GM03348 (cell line): ENCODE measurements at regions not wholly inside any gene's neighbourhood (a gene's known extent, or its start where the extent isn't known, plus 50 kb on each side); places are given as distances from the start of the nearest gene placed in this dataset.

Experiments
- DNase-seq: peaks from one replicate; pipeline ENCODE4 v3.0.0; 2012; ENCODE audit warnings: low spot score

- no peak for DNase-seq
These were observed 64.3 kb downstream of the DMRTA2 start for GRCh38 chr1:50358962-50359361.

GRCh38 chr1:50357186-50357585 lies 66.1 kb downstream of the DMRTA2 start:
- no peak for DNase-seq

DNA sequence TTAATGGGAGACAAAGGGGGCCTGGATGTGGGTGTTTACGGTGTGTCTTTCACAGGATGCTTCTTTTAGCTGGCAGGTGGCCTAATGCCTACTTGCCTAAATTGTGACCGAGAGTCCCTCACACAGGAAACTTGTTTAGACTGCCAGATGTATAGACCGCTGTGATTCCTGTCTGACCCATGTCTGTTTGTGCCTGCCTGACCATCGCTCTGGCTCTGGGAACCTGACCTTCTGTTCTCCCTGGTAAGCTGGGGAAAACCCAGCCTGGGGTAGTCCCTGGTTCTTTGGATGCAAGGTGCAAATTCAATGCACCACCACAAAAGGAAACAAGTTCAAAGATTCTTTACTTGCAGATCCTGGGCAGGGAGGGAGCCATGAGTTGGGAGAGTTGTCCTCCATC lies 68.4 kb downstream of the DMRTA2 start:
- no peak for DNase-seq

- DNase-seq: no peak
These were observed 70.8 kb downstream of the DMRTA2 start for GRCh38 chr1:50352428-50352827.

- no peak for DNase-seq
These were observed 72.4 kb downstream of the DMRTA2 start for GRCh38 chr1:50350868-50351267.

GRCh38 chr1:50350421-50350820 lies 72.8 kb downstream of the DMRTA2 start:
- DNase-seq: no peak

GRCh38 chr1:50349242-50349565 lies 74.0 kb downstream of the DMRTA2 start:
- no peak for DNase-seq

- peak; percentile 88 for DNase-seq
These were observed 74.6 kb downstream of the DMRTA2 start for GRCh38 chr1:50348449-50349241.

DNA sequence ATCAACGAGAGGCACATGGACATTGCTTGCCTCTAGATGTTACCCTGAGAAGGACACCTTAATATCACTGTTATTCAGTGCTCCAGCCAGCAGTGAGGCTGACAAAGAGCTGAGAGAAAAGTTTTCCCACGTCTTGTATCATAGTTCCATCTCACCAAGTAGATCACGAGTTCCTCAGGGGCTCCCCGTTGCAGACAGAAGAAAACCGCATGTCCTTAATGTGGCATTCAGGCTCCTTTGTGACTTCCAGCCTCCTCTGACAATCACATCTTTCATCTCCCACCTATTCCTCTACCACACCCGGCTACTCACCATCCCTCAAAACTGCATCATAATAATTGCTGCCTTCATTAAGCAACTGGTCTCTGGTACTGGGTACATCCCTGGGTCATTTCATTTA lies 75.3 kb downstream of the DMRTA2 start:
- DNase-seq: no peak

DNA sequence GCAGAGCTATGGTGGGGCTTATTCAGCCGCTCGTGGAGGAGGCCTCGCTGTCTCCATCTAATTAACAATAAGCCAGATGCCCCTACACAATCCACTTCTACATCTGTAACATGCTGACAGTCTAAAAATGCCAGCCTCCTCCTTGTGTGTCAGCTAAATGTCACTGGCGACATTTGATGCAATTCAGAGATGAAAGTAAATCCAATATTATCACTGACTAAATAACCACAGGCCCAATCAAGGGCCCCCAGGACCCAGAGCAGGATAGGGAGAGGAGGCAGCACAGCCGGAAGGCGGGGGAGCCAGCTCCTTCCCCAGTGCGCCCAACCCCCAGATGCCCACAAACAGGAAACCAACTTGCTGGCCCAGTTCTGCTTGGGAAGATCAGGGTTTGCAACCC lies 76.6 kb downstream of the DMRTA2 start:
- DNase-seq: no peak

DNA sequence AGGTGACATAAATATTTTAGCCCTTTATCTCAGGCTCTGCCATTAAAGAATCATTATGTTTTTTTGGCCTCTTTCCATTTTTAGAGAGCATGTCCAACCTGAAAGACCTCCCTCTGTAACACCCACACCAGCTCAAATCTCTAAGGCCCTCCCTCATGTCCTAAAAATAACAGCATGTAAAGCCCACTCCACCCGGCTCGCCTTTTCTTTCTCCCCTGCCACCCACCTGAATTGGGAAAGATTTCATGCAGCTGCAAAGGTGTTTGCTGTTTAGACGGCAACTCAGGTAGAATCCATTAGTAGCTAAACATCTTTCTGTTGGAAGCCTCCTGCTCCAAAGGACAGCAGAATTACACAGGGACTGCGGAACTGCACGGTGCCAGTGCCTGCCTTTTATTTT lies 79.9 kb downstream of the DMRTA2 start:
- no peak for DNase-seq

DNA sequence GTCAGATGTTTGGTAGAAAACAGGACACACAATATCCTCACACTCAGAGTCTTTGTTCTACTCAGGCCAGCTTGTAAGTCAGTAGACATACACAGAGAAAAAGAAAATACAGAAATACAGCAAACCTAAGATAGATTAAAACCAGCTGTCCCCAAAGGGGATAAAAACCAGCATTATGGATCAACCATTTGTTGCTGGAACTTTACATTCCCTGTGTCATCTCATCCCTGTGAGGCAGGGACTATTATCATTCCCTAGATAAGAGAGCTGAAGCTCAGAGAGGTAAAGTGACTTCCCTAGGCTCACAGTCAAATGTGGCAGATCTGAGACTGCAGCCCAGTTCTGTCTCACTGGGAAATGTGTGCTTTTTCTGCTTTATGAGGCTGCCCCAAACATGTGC lies 80.7 kb downstream of the DMRTA2 start:
- DNase-seq: no peak

DNA sequence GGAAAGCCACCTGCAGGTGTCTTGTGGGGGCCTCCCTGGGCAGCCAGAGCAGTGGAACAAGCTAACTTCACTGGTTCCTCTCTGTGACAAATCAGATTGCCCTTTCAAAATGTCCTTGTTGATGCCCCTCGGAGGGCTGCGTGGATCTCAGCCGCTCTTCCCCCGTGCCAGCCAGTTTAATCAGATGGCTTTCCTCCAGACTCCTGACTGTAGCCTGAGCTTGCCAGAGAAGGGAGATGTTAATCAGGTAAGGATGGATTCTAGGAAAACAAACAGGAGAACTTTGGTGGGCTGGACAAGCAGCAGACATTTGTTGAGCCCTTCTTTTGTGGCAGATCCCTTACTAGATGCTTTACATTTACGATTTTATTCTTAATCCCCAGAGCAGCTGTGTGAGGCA lies 88.2 kb downstream of the DMRTA2 start:
- no peak for DNase-seq

- peak; percentile 88 for DNase-seq
These were observed 89.7 kb downstream of the DMRTA2 start for GRCh38 chr1:50333595-50333974.

DNA sequence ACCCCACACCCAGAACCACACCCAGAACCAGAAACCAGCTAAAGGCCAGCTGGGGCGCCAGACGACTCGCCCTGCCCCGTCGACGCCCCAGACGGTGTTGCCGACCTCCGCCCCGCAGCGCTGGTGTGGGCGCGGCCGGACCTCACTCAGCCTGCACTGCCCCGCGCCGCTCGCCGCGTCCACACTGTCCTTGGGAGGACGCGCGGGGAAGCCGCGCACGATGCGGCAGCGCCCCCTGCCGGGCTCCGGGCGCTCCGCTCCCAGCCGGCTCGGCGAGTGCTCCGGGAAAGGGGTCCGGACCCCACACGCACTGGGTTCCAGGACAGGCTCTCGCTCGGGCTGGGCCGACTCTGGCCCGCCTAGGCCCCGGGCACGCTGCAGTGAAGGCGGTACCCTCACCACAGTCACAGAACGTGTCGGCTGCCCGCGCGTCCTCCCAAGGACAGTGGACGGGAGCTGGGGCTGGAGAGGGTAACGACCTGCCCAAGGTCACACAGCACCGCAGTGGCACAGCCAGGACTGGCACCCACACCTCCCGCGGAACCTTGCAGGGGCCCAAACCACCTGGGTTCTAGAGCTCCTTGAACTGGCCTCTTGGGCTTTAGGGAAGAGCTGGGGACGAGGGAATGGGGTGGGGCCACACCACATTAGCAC lies 90.2 kb downstream of the DMRTA2 start:
- DNase-seq: peak; percentile 86

DNA sequence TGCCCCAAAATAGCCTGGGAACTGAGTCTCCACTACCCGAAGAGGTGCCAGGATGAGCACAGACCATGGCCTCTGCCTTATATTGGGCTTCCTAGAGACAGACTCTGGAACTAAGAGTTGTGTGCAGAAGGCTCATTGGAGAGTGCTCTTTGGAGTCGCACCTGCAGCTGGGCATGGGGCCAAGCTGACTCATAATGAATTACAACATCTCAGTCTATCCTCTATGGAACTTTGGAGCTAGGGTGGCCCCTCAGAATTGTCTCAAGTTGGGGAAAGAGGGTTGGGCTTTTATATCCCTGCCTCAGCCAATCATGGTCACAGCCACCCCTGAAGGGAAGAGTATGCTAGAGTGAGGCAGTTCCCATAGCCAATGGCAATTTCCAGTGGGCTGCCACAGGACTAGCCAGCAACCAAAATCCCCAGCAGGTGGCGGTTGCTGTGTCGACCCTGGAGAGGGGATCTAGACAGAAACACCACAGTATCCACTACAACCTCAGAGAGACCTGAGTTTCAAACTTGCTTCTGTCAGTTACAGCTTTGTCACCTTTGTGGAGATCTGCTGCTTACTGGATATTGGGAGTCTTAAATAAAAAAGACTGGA lies 93.8 kb downstream of the DMRTA2 start:
- DNase-seq: no peak

DNA sequence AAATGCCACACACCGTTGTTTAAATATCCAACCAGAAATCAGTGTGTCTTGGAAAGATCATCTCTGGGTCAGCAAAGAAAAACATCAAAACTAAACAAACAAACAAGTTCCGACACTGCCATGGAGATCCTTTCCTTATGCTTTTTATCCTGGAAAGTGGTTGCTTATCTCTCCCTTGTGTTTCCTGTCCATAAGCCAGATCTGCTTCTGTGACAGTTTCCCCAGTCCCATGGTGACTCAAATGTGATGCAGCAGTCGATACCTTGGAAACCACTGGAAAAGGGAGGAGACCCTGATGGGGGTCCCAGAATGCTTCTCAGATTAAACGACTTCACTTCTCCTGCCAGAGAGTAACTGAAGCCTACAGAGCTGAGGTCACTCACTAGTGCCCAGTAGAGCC lies 94.7 kb downstream of the DMRTA2 start:
- DNase-seq: no peak

- DNase-seq: no peak
These were observed 97.2 kb downstream of the DMRTA2 start for GRCh38 chr1:50326026-50326425.

GRCh38 chr1:50322579-50322978 lies 100.7 kb downstream of the DMRTA2 start:
- no peak for DNase-seq

- DNase-seq: no peak
These were observed 104.8 kb downstream of the DMRTA2 start for GRCh38 chr1:50318428-50318827.

DNA sequence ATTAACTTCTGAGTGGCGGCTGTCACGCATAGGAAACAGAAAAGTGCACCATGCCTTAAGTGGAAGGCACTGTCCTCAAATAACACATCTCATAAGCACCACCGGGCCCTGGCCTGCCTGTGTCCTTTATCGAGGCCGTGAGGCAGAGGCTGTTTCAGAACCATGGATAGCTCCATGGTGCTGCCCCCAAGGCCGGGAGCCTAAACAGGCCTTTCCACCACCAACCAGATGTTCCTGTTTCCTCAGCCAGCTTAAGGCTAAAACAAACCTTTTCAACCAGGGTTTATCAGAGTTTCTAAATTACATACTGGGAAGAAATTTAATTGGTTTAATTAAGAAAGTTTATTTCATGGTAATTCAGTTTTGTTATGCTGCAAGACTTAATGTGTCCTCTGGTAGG lies 114.4 kb downstream of the DMRTA2 start:
- peak; percentile 35 for DNase-seq

- no peak for DNase-seq
These were observed 117.4 kb downstream of the DMRTA2 start for GRCh38 chr1:50305808-50306207.

- DNase-seq: no peak
These were observed 122.9 kb downstream of the DMRTA2 start for GRCh38 chr1:50300297-50300696.

- no peak for DNase-seq
These were observed 127.7 kb downstream of the DMRTA2 start for GRCh38 chr1:50295566-50295965.
